HG02642 (cell line): ENCODE measurements at regions not wholly inside any gene's neighbourhood (a gene's known extent, or its start where the extent isn't known, plus 50 kb on each side); places are given as distances from the start of the nearest gene placed in this dataset.
"Not testable (repeated sequence)": the region's sequence is repeated elsewhere in the genome, so short reads cannot be mapped to it uniquely, and the experiment has no call there.

Source experiments
- ATAC-seq: cut with Tn5 transposase; IDR thresholded peaks from one replicate; pipeline ENCODE4 v1.9.1; 2021; ENCODE audit warnings: mild to moderate bottlenecking; ENCODE audit not compliant: unreplicated experiment, poor library complexity

DNA sequence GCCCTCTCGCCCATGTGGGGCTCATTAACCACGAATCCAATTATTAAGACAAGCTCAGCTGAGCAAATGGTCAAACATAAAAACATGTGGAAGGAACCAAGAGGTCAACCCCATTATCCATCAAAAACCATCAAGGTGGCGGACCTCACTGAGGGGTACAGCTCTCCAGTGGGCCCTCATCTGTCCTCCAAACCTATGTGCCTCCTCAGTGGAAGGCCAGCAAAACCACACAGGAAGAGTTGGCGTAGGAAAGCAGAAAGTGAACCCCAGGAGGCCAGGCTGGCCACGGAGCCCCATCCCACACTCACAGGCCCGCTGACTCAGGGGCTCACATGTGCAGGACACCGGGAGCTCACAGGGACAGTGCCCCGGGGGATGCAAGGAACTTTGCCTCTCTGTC, 66.5 kb upstream of the CLEC6A start:
- ATAC-seq = not testable (repeated sequence)

DNA sequence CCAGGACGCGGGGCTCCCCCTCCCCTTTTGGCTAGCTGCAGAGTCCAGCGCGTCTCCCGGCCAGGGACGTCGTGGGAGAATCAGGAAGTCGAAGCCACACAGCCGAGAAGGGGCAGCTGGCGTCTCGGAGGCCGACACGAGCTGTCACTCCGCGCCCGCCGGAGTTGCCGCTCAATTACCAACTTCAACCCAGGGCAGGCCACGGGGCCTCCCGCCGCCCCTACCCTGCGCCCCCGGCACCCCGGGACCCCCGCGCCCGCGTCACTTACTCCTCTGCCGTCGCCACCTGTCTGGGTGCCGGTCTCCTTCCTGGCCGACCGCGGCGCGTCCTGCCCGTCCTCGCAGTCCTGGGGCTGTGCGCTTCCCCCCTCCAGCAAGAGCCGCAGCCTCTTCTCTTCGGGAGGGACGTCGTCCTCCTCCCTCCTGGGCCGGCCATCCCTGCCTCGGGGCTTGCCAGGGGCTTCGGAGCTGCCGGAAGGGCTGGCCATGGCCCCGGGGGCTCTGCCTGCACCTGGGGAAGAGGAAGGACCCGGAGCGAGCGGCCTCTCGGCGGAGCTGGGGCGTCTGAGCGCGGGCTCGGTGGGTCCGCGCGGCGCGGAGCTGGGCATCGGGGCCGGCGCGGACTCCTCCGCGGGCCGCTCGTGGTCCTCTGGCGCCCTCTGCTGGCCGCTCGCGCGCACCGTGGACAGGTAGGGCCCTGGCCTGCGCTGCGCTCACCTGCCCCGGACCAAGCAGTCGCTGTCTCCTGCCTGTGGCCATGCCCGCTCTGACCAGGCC, 65.6 kb upstream of the CLEC6A start:
- not testable (repeated sequence) for ATAC-seq

DNA sequence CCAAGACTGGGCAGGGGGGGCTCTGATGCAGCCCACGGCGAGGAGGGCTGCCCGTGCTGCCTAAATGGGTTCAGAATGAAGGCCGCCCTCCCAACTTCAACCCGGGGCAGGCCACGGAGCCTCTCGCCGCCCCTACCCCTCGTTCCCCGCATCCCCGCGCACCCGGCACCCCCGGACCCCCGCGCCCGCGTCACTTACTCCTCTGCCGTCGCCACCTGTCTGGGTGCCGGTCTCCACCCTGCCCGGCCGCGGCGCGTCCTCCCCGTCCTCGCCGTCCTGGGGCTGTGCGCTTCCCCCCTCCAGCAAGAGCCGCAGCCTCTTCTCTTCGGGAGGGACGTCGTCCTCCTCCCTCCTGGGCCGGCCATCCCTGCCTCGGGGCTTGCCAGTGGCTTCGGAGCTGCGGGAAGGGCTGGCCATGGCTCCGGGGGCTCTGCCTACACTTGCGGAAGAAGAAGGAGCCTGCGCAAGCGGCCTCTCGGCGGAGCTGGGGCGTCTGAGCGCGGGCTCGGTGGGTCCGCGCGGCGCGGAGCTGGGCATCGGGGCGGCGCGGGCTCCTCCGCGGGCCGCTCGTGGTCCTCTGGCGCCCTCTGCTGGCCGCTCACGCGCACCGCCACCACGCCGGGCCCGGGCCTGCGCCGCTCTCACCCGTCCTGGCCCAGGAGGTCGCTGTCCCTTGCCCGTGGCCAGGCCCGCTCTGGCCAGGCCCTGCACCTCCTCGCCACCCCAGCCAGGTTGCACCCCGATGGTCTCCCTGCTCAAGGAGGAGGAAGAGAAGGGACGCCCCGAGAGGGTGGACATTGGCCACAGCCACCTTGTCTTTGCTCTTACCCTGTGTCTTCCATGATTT, 59.3 kb upstream of the CLEC6A start:
- peak; percentile 80 for ATAC-seq

DNA sequence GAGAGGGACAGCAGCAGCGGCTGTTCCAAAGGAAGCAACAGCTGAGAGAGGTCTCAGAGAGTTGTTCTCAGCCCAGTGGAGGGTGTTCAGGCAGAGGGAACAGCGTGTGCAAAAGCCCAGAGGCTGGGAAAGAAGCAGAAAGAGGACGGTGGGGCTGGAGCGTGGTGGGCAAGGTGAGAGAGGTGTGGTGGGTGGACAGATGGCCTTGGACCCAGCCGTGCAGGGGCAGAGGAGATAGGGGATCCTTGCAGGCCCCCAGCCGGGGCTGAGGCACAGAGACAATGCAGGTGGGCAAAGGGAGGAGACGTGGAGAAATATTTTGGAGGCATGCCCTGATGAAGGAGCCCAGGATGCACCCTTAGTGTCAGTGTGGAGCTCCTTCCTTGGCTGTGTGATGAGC, 58.4 kb upstream of the CLEC6A start:
- not testable (repeated sequence) for ATAC-seq

- ATAC-seq = not testable (repeated sequence)
These were observed 56.2 kb upstream of the CLEC6A start for GRCh38 chr12:8399496-8400034.

- ATAC-seq = not testable (repeated sequence)
These were observed 51.9 kb upstream of the CLEC6A start for GRCh38 chr12:8403834-8404233.

DNA sequence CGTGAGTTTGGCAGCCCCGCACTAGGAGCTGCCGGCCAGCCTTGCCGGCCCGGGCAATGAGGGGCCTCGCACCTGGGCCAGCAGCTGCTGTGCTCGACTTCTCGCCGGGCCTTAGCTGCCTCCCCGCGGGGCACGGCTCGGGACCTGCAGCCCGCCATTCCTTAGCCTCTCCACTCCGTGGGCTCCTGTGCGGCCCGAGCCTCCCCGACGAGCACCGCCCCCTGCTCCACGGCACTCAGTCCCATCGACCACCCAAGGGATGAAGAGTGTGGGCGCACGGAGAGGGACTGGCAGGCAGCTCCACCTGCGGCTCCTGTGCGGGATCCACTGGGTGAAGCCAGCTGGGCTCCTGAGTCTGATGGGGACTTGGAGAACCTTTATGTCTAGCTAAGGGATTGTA, 51.4 kb upstream of the CLEC6A start:
- ATAC-seq = not testable (repeated sequence)
